ENCODE measurements at regions not wholly inside any gene's neighbourhood (a gene's known extent, or its start where the extent isn't known, plus 50 kb on each side); places are given as distances from the start of the nearest gene placed in this dataset.

DNA sequence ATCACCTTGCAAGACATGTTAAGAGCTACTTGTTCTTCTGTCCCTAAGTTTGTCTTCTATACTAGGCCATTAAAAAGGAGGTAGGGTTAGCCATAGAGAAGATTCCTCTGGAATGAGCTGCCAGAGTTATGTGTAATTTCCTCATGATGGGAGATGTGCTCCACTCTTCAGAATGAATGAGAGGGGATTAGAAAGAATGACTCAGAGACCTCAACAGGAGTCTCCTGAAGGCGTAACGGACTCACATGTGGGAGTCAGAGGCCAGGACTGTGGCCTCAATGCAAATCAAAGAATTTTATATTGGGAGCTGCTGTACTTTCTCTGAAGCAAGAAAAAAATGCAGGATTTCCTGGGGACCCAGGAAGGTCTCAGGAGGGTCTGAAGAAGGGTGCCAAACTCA is 87.8 kb upstream of the ATXN7L3B start:
- no peaks in the 10 kb centered on the region for H4K20me1 ChIP-seq (ENCODE audit: control insufficient read depth, insufficient read depth, low read depth, low read length)
- no peak overlapping the region for H3K27ac ChIP-seq (ENCODE audit: low read depth, low read length)
- no peaks in the 10 kb centered on the region for H3K79me2 ChIP-seq (ENCODE audit: control insufficient read depth, low read length)
- H3K9me2 ChIP-seq (replicated peaks; ENCODE audit: control insufficient read depth, low read length) = no peaks in the 10 kb centered on the region
- H3K4me2 ChIP-seq (ENCODE audit: low read length) = no peak overlapping the region
- H3K9me3 ChIP-seq (ENCODE audit: control insufficient read depth, insufficient read depth, low read length) = no peaks in the 10 kb centered on the region
- H3F3A ChIP-seq (ENCODE audit: control insufficient read depth, insufficient read depth) = no peaks in the 10 kb centered on the region
- H3K4me1 ChIP-seq (ENCODE audit: control insufficient read depth, low read length) = no peaks in the 10 kb centered on the region
- no peaks in the 10 kb centered on the region for H3K36me3 ChIP-seq (ENCODE audit: control insufficient read depth, low read length)
- TF ChIP-seq, protein P1, sequence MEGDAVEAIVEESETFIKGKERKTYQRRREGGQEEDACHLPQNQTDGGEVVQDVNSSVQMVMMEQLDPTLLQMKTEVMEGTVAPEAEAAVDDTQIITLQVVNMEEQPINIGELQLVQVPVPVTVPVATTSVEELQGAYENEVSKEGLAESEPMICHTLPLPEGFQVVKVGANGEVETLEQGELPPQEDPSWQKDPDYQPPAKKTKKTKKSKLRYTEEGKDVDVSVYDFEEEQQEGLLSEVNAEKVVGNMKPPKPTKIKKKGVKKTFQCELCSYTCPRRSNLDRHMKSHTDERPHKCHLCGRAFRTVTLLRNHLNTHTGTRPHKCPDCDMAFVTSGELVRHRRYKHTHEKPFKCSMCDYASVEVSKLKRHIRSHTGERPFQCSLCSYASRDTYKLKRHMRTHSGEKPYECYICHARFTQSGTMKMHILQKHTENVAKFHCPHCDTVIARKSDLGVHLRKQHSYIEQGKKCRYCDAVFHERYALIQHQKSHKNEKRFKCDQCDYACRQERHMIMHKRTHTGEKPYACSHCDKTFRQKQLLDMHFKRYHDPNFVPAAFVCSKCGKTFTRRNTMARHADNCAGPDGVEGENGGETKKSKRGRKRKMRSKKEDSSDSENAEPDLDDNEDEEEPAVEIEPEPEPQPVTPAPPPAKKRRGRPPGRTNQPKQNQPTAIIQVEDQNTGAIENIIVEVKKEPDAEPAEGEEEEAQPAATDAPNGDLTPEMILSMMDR (IDR thresholded peaks at IDR 0.05; ENCODE audit: low read depth, low read length, poor library complexity, severe bottlenecking) = no peak
- TF ChIP-seq EZH2phosphoT487 (IDR thresholded peaks at IDR 0.05; ENCODE audit: borderline replicate concordance, low read length) = no peak
- no peak overlapping the region for H3K4me3 ChIP-seq (ENCODE audit: low read length)
- H3K27me3 ChIP-seq (ENCODE audit: control insufficient read depth, low read length) = no peaks in the 10 kb centered on the region

DNA sequence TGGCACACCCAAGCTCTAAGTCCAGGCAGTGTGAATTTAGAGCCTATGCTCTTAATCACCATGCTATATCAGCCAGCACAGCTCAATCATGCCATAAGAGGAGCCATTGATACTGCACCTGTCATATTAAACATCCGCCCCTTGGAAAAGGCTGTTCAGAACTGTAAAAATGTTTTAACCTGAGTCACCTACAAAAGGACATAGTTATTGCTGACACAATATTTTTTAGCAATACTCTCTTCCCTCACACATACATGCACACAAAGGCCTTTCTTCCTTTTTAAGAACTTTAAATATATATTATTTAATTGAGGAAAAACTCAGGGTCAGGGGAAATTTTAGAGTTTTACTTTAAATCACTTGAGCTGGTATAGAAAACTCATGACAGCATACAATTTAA is 83.5 kb upstream of the ATXN7L3B start:
- H3K4me3 ChIP-seq (ENCODE audit: low read length) = no peak overlapping the region
- H3K27me3 ChIP-seq (ENCODE audit: control insufficient read depth, low read length) = no peaks in the 10 kb centered on the region
- no peaks in the 10 kb centered on the region for H3K4me1 ChIP-seq (ENCODE audit: control insufficient read depth, low read length)
- H3K9me2 ChIP-seq (replicated peaks; ENCODE audit: control insufficient read depth, low read length) = no peaks in the 10 kb centered on the region
- H3F3A ChIP-seq (ENCODE audit: control insufficient read depth, insufficient read depth) = no peaks in the 10 kb centered on the region
- H3K4me2 ChIP-seq (ENCODE audit: low read length) = no peak overlapping the region
- no peak overlapping the region for H3K27ac ChIP-seq (ENCODE audit: low read depth, low read length)
- H3K79me2 ChIP-seq (ENCODE audit: control insufficient read depth, low read length) = no peaks in the 10 kb centered on the region
- no peaks in the 10 kb centered on the region for H3K36me3 ChIP-seq (ENCODE audit: control insufficient read depth, low read length)
- no peaks in the 10 kb centered on the region for H4K20me1 ChIP-seq (ENCODE audit: control insufficient read depth, insufficient read depth, low read depth, low read length)
- no peak for TF ChIP-seq EZH2phosphoT487 (IDR thresholded peaks at IDR 0.05; ENCODE audit: borderline replicate concordance, low read length)
- TF ChIP-seq, protein P1 (IDR thresholded peaks at IDR 0.05; ENCODE audit: low read depth, low read length, poor library complexity, severe bottlenecking) = no peak
- no peaks in the 10 kb centered on the region for H3K9me3 ChIP-seq (ENCODE audit: control insufficient read depth, insufficient read depth, low read length)

DNA sequence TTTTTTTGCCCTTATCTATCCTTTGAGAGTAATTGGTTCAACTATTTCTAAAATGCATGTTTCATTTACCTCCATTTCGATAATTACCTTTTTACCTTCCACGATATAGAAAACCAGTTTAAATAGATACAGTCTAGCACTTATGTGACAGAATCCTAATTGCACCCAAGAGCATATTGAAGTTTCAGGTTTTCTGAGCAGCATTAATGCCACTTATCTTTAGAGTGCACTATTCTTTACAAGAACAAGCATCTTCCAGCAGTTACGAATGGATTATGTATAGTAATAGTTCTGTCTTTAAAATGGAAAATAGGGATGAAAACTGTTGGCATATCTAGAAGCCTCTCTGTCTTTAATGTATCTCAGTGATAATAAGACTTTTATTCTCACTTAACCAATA is 82.2 kb upstream of the ATXN7L3B start:
- H3K4me2 ChIP-seq (ENCODE audit: low read length) = no peak overlapping the region
- no peaks in the 10 kb centered on the region for H3K4me1 ChIP-seq (ENCODE audit: control insufficient read depth, low read length)
- no peaks in the 10 kb centered on the region for H3K9me3 ChIP-seq (ENCODE audit: control insufficient read depth, insufficient read depth, low read length)
- no peaks in the 10 kb centered on the region for H3K79me2 ChIP-seq (ENCODE audit: control insufficient read depth, low read length)
- no peak overlapping the region for H3K4me3 ChIP-seq (ENCODE audit: low read length)
- no peaks in the 10 kb centered on the region for H3K36me3 ChIP-seq (ENCODE audit: control insufficient read depth, low read length)
- no peaks in the 10 kb centered on the region for H4K20me1 ChIP-seq (ENCODE audit: control insufficient read depth, insufficient read depth, low read depth, low read length)
- TF ChIP-seq, protein P1 (IDR thresholded peaks at IDR 0.05; ENCODE audit: low read depth, low read length, poor library complexity, severe bottlenecking) = no peak
- TF ChIP-seq EZH2phosphoT487 (IDR thresholded peaks at IDR 0.05; ENCODE audit: borderline replicate concordance, low read length) = no peak
- H3K27ac ChIP-seq (ENCODE audit: low read depth, low read length) = no peak overlapping the region
- no peaks in the 10 kb centered on the region for H3K27me3 ChIP-seq (ENCODE audit: control insufficient read depth, low read length)
- H3K9me2 ChIP-seq (replicated peaks; ENCODE audit: control insufficient read depth, low read length) = no peaks in the 10 kb centered on the region
- H3F3A ChIP-seq (ENCODE audit: control insufficient read depth, insufficient read depth) = no peaks in the 10 kb centered on the region

DNA sequence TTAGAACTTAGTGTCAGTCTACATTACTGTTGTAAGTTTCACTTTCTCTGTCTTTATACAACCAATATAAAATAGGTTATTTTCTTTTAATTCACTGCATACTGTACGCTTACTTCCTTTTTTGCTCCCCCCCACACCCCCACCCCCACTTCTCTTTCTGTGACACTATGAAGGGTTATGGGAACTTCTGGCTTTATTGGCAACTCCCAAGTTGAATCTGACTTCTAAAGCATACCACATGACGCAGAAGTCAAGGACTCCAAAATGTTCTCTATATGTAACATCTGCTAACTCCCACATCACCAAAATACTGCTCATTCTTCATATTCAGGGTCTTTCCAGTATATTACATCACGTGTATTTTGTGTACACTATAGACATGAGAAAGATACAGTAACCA is 81.2 kb upstream of the ATXN7L3B start:
- no peaks in the 10 kb centered on the region for H4K20me1 ChIP-seq (ENCODE audit: control insufficient read depth, insufficient read depth, low read depth, low read length)
- H3K9me3 ChIP-seq (ENCODE audit: control insufficient read depth, insufficient read depth, low read length) = no peaks in the 10 kb centered on the region
- no peak overlapping the region for H3K4me2 ChIP-seq (ENCODE audit: low read length)
- TF ChIP-seq, protein P1 (IDR thresholded peaks at IDR 0.05; ENCODE audit: low read depth, low read length, poor library complexity, severe bottlenecking) = no peak
- no peak for TF ChIP-seq EZH2phosphoT487 (IDR thresholded peaks at IDR 0.05; ENCODE audit: borderline replicate concordance, low read length)
- no peaks in the 10 kb centered on the region for H3K27me3 ChIP-seq (ENCODE audit: control insufficient read depth, low read length)
- no peak overlapping the region for H3K27ac ChIP-seq (ENCODE audit: low read depth, low read length)
- H3F3A ChIP-seq (ENCODE audit: control insufficient read depth, insufficient read depth) = no peaks in the 10 kb centered on the region
- H3K9me2 ChIP-seq (replicated peaks; ENCODE audit: control insufficient read depth, low read length) = no peaks in the 10 kb centered on the region
- no peak overlapping the region for H3K4me3 ChIP-seq (ENCODE audit: low read length)
- no peaks in the 10 kb centered on the region for H3K4me1 ChIP-seq (ENCODE audit: control insufficient read depth, low read length)
- no peaks in the 10 kb centered on the region for H3K36me3 ChIP-seq (ENCODE audit: control insufficient read depth, low read length)
- H3K79me2 ChIP-seq (ENCODE audit: control insufficient read depth, low read length) = no peaks in the 10 kb centered on the region

Measured in DOHH2 (cell line).